ENCODE measurements at regions not wholly inside any gene's neighbourhood (a gene's known extent, or its start where the extent isn't known, plus 50 kb on each side); places are given as distances from the start of the nearest gene placed in this dataset.

DNA sequence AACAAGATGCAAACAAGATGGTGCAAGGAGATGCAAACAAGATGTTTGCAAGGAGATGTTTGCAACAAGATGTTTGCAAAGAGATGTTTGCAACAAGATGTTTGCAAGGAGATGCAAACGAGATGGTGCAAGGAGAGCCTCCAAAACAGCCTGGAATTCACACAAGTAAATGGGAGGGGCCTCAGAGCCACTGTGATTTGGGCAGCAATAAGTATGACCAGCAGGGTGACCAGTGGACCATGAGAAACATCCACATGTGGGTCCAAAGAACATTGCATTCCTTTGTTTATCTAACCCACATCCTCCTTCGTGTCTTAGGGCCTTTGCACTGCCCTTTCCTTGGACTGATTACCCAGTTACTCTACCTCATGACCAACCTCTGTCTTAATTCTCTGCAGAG lies 162.9 kb downstream of the PLPP3 start (continued):
- 0 out of 2 replicates have a peak, but pooled peaks have one; percentile 40 for TF ChIP-seq GATAD2A (CRISPR knock-in tag; IDR thresholded peaks at IDR 0.05)
- no peak for TF ChIP-seq RBM22 (optimal IDR thresholded peaks at IDR 0.05; ENCODE audit: low read length)
- TF ChIP-seq MEIS1 (CRISPR knock-in tag; IDR thresholded peaks at IDR 0.05; ENCODE audit: borderline replicate concordance) = peak; percentile 72; the same call in 1 of the 2 replicates
- TF ChIP-seq MNT (IDR thresholded peaks at IDR 0.05) = no peak
- TF ChIP-seq RAD51 (IDR thresholded peaks at IDR 0.05; ENCODE audit: borderline replicate concordance) = no peak
- TF ChIP-seq, protein P1, sequence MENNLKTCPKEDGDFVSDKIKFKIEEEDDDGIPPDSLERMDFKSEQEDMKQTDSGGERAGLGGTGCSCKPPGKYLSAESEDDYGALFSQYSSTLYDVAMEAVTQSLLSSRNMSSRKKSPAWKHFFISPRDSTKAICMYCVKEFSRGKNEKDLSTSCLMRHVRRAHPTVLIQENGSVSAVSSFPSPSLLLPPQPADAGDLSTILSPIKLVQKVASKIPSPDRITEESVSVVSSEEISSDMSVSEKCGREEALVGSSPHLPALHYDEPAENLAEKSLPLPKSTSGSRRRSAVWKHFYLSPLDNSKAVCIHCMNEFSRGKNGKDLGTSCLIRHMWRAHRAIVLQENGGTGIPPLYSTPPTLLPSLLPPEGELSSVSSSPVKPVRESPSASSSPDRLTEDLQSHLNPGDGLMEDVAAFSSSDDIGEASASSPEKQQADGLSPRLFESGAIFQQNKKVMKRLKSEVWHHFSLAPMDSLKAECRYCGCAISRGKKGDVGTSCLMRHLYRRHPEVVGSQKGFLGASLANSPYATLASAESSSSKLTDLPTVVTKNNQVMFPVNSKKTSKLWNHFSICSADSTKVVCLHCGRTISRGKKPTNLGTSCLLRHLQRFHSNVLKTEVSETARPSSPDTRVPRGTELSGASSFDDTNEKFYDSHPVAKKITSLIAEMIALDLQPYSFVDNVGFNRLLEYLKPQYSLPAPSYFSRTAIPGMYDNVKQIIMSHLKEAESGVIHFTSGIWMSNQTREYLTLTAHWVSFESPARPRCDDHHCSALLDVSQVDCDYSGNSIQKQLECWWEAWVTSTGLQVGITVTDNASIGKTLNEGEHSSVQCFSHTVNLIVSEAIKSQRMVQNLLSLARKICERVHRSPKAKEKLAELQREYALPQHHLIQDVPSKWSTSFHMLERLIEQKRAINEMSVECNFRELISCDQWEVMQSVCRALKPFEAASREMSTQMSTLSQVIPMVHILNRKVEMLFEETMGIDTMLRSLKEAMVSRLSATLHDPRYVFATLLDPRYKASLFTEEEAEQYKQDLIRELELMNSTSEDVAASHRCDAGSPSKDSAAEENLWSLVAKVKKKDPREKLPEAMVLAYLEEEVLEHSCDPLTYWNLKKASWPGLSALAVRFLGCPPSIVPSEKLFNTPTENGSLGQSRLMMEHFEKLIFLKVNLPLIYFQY (CRISPR knock-in tag; IDR thresholded peaks at IDR 0.05; ENCODE audit: borderline replicate concordance) = no peak
- TF ChIP-seq CHD4 (IDR thresholded peaks at IDR 0.05; ENCODE audit: borderline replicate concordance, low read length) = no peak
- no peak for TF ChIP-seq FLYWCH1 (CRISPR knock-in tag; IDR thresholded peaks at IDR 0.05)
- TF ChIP-seq, protein P2, sequence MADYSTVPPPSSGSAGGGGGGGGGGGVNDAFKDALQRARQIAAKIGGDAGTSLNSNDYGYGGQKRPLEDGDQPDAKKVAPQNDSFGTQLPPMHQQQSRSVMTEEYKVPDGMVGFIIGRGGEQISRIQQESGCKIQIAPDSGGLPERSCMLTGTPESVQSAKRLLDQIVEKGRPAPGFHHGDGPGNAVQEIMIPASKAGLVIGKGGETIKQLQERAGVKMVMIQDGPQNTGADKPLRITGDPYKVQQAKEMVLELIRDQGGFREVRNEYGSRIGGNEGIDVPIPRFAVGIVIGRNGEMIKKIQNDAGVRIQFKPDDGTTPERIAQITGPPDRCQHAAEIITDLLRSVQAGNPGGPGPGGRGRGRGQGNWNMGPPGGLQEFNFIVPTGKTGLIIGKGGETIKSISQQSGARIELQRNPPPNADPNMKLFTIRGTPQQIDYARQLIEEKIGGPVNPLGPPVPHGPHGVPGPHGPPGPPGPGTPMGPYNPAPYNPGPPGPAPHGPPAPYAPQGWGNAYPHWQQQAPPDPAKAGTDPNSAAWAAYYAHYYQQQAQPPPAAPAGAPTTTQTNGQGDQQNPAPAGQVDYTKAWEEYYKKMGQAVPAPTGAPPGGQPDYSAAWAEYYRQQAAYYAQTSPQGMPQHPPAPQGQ (CRISPR knock-in tag; IDR thresholded peaks at IDR 0.05; ENCODE audit: borderline replicate concordance) = no peak
- no peak for TF ChIP-seq MYC (CRISPR knock-in tag; IDR thresholded peaks at IDR 0.05; ENCODE audit: borderline replicate concordance)
- TF ChIP-seq MAF1 (CRISPR knock-in tag; IDR thresholded peaks at IDR 0.05; ENCODE audit: borderline replicate concordance) = no peak
- TF ChIP-seq ZSCAN21 (CRISPR knock-in tag; IDR thresholded peaks at IDR 0.05; ENCODE audit: borderline replicate concordance) = 0 out of 2 replicates have a peak, but pooled peaks have one; percentile 33
- TF ChIP-seq ARHGAP35 (CRISPR knock-in tag; IDR thresholded peaks at IDR 0.05; ENCODE audit: borderline replicate concordance) = no peak
- TF ChIP-seq ZNF260 (CRISPR knock-in tag; IDR thresholded peaks at IDR 0.05; ENCODE audit: borderline replicate concordance, low read depth) = no peak
- no peak for TF ChIP-seq ZNF414 (CRISPR knock-in tag; IDR thresholded peaks at IDR 0.05)
- peak; percentile 32 for TF ChIP-seq ASH2L (IDR thresholded peaks at IDR 0.05; ENCODE audit: insufficient read length, low read depth, low read length)
- TF ChIP-seq, protein P3, sequence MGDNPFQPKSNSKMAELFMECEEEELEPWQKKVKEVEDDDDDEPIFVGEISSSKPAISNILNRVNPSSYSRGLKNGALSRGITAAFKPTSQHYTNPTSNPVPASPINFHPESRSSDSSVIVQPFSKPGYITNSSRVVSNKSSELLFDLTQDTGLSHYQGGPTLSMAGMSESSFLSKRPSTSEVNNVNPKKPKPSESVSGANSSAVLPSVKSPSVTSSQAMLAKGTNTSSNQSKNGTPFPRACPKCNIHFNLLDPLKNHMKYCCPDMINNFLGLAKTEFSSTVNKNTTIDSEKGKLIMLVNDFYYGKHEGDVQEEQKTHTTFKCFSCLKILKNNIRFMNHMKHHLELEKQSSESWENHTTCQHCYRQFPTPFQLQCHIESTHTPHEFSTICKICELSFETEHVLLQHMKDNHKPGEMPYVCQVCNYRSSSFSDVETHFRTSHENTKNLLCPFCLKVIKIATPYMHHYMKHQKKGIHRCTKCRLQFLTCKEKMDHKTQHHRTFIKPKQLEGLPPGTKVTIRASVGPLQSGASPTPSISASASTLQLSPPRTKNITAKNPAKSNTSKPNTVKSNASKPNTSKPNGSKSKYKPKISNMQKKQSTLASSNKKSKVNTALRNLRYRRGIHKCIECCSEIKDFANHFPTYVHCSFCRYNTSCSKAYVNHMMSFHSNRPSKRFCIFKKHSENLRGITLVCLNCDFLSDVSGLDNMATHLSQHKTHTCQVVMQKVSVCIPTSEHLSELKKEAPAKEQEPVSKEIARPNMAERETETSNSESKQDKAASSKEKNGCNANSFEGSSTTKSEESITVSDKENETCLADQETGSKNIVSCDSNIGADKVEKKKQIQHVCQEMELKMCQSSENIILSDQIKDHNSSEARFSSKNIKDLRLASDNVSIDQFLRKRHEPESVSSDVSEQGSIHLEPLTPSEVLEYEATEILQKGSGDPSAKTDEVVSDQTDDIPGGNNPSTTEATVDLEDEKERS (CRISPR knock-in tag; IDR thresholded peaks at IDR 0.05) = no peak
- no peak for TF ChIP-seq PHF21A (CRISPR knock-in tag; IDR thresholded peaks at IDR 0.05)
- no peak for TF ChIP-seq ZNF205 (CRISPR knock-in tag; IDR thresholded peaks at IDR 0.05)
